AG10803 (cell line): ENCODE measurements at regions not wholly inside any gene's neighbourhood (a gene's known extent, or its start where the extent isn't known, plus 50 kb on each side); places are given as distances from the start of the nearest gene placed in this dataset.
"Not testable (repeated sequence)": the region's sequence is repeated elsewhere in the genome, so short reads cannot be mapped to it uniquely, and the experiment has no call there.

Experiments
- DNase-seq: peaks from one replicate; pipeline ENCODE4 v3.0.0; 2010; ENCODE audit warnings: low read depth
- H3K4me3 ChIP-seq: 2 replicates; pipeline ENCODE4 v1.5.1; 2011; ENCODE audit warnings: mild to moderate bottlenecking, low read length, control low read depth
- TF ChIP-seq, protein P1 (sequence below): conservative IDR thresholded peaks from 2 replicates; pipeline ENCODE4 v1.5.1; 2011; ENCODE audit warnings: mild to moderate bottlenecking, low read length, control low read depth, inconsistent platforms

GRCh38 chr16:16593156-16593863, 214.4 kb downstream of the NPIPA7 start:
- TF ChIP-seq, protein P1, sequence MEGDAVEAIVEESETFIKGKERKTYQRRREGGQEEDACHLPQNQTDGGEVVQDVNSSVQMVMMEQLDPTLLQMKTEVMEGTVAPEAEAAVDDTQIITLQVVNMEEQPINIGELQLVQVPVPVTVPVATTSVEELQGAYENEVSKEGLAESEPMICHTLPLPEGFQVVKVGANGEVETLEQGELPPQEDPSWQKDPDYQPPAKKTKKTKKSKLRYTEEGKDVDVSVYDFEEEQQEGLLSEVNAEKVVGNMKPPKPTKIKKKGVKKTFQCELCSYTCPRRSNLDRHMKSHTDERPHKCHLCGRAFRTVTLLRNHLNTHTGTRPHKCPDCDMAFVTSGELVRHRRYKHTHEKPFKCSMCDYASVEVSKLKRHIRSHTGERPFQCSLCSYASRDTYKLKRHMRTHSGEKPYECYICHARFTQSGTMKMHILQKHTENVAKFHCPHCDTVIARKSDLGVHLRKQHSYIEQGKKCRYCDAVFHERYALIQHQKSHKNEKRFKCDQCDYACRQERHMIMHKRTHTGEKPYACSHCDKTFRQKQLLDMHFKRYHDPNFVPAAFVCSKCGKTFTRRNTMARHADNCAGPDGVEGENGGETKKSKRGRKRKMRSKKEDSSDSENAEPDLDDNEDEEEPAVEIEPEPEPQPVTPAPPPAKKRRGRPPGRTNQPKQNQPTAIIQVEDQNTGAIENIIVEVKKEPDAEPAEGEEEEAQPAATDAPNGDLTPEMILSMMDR: peak; percentile 51
- not testable (repeated sequence) for H3K4me3 ChIP-seq
- DNase-seq: peak; percentile 2

DNA sequence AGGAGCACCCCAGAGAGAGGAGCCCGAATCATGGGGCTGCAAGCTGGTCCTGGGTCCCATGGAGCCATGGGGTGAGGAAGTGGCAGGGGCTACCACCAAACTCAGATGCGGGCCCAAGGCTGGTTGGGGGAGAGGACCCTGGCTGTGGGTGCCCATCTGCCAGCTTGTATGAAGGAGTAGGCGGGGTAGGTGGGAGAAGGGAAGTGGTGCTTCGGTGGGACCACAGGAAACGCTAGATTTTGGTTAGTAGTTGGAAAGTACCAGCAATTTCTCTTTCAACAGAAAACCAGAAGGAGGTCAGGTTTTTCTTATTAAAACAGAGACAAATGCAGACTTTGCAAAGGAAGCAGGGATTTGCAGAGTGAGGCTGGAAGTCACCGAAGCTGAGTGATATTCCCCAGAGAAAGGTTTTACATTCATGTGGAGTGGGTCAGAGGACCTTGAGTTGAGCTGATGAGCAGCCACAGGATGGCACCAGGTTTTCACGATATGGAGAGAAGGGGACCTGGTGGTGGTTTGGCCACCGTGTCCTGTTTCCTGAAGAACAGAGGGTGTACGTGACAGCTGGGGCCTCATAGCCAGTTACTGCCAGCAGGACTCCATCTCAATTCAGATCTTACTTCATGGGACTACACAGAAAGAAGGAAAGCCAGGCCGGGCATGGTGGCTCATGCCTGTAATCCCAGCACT, 216.2 kb downstream of the NPIPA7 start:
- not testable (repeated sequence) for DNase-seq

DNA sequence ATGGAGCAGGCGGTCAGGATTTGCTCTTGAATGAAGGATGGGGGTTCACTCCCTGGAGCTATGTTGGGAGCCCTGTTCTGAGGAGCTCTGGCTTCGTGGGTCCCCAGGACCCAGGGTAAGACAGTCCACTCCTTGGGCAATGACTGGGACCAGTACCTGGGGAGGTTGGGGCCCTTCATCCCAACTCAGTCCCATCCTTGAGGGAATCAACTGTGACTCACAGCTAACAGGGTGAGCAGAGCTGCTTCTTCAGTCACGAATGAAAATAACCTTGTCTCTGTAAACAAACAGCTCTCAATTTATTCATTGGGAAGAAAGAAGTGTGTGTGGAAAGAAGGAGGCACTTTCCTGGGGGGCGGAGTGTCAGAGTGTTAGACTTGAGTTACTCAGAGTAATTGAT, 222.3 kb downstream of the NPIPA7 start:
- not testable (repeated sequence) for DNase-seq

More for the DNA sequence above, 216.2 kb downstream of the NPIPA7 start:
- H3K4me3 ChIP-seq: not testable (repeated sequence)

GRCh38 chr16:16607401-16608082, 228.6 kb downstream of the NPIPA7 start:
- not testable (repeated sequence) for DNase-seq, H3K4me3 ChIP-seq

More for the DNA sequence above, 222.3 kb downstream of the NPIPA7 start:
- not testable (repeated sequence) for H3K4me3 ChIP-seq

DNA sequence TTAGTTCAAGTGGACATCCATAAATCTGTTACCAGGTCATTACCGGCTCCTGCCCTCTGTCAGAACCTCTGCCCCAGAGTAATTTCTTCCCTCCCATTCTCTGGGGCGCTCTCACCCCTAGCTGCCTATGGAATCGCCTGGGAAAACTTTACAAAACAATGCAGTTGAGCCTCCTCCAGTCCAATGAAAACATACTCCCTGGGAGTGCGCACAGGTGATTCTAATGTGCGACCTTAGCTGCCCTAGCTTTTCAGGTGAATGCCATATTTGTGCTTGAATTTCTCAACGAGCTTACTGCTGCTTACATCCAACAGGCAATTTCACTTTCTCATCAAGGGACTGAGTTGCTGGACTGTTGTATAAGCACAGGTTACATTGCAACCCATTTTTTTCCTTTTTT, 230.7 kb downstream of the NPIPA7 start:
- not testable (repeated sequence) for H3K4me3 ChIP-seq, DNase-seq

GRCh38 chr16:16610389-16610967, 231.5 kb downstream of the NPIPA7 start:
- not testable (repeated sequence) for H3K4me3 ChIP-seq, DNase-seq

DNA sequence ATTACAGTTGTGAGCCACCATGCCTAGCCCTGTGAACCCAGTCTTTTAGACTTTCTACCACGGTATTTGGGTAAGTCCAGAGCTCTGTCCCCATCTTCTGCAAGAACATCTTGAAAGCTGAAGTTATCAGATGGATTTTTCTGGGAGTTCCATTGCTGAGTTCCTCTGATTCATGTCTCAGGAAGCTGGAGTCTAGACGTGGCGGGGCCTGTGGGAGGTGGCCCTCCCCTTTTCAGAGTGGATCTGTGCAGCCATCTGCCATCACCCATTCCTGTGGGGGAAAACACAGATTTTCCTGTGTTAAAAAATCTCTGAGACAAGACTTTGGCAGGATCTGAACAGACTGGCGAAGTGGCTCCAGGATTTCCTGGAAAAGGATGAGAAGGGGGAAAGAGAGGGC, 234.3 kb downstream of the NPIPA7 start:
- not testable (repeated sequence) for DNase-seq, H3K4me3 ChIP-seq

- not testable (repeated sequence) for DNase-seq, H3K4me3 ChIP-seq
Measured at GRCh38 chr16:16614484-16614883, 235.5 kb downstream of the NPIPA7 start.

DNA sequence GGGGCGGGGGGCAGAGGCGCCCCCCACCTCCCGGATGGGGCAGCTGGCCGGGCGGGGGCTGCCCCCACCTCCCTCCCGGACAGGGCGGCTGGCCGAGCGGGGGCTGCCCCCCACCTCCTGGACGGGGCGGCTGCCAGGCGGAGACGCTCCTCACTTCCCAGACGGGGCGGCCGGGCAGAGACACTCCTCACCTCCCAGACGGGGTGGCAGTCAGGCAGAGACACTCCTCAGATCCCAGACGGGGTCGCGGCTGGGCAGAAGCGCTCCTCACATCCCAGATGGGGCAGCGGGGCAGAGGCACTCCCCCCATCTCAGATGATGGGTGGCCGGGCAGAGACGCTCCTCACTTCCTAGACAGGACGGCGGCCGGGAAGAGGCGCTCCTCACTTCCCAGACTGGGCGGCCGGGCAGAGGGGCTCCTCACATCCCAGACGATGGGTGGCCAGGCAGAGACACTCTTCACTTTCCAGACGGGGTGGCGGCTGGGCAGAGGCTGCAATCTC, 240.1 kb downstream of the NPIPA7 start:
- DNase-seq, H3K4me3 ChIP-seq: not testable (repeated sequence)

DNA sequence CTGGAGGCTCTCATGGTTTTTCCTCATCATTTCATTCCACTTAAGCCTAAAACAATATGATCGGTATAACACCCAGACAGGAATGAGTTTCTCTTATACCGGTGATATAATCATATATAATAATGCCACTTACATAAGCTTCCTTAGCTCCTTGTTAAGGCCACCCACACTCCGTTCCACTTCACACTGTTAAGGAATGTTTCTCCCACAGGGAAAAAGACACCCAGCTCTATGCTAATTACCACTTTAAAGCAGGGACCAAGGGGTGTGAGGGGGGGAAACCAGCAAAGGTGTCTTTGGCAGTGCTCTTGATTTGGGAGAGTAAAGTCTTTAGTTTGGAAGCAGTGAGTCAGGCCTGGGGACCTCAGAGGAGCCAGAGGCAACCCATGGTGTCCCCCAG, 245.4 kb downstream of the NPIPA7 start:
- DNase-seq, H3K4me3 ChIP-seq: not testable (repeated sequence)

DNA sequence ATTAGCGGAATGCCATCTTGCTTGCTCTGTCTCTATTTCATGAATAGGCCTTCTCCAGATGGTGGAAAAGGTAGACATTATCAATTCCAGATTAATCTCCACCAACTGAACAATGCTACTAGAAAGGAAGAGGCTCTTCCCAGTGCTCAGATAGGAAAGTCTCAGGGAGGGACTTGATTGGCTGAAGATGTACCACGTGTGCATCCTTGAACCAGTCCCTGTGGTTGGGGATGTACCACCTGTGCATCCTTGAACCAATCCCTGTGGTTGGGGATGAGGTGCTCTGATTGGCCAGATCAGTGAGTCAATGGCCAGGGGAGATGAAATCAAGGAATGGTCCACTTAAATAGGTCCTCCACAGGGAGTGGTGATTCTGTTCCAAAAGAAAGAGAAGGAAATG, 246.2 kb downstream of the NPIPA7 start:
- DNase-seq, H3K4me3 ChIP-seq: not testable (repeated sequence)

- not testable (repeated sequence) for DNase-seq, H3K4me3 ChIP-seq
Measured at GRCh38 chr16:16627865-16628264, 248.9 kb downstream of the NPIPA7 start.

DNA sequence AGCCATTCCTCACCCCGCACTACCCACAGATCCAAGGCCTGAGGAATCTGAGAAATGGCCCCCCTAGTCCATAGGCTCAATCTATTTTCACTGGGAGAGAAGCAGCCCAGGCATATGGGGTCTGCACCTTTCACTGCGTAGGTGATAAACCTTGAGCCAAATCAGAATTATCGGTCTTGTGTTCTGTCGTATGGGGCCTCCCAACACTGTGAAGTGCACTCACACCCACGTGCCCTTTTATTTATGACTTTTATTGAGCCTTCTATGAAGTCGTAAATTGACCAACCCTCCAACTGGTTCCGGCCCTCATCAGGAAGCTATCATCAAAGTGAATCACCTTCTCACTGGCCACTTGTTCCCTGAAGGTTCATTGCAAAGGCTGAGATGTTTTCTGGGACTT, 259.3 kb downstream of the NPIPA7 start:
- H3K4me3 ChIP-seq, DNase-seq: not testable (repeated sequence)

GRCh38 chr16:16638714-16639113, 259.8 kb downstream of the NPIPA7 start:
- not testable (repeated sequence) for DNase-seq, H3K4me3 ChIP-seq

GRCh38 chr16:16643828-16644227, 264.9 kb downstream of the NPIPA7 start:
- not testable (repeated sequence) for H3K4me3 ChIP-seq, DNase-seq

- H3K4me3 ChIP-seq, DNase-seq: not testable (repeated sequence)
Measured at GRCh38 chr16:16648002-16648401, 269.1 kb downstream of the NPIPA7 start.

DNA sequence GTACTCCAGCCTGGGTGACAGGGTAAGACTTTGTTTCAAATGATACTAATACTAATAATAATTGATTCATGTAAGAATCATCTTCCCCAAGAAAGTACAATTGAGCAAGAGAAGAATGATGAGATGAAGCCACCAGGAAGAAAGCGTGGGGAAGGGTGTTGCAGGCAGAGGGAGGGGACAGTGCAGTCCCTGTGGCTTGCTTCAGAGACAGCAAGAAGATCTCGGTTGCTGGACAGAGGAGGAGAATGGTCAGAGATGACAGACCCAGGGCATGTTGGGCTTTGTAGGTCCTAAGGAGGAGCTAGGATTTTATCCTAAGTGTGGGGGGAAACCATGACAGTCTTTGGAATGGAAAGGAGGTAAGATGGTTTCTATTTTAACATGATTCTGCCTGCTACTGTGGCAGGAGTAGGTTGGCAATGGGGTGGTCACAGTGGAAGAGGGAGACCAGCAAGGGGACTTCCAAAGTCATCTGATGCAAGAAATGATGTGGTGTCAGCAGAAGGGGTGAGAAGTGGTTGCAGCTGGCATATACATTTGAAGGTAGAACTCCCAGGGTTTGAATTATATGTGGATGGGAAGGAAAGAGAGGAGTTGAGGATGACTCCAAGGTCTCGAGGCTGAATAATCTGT, 293.4 kb downstream of the NPIPA7 start:
- DNase-seq, H3K4me3 ChIP-seq: not testable (repeated sequence)

GRCh38 chr16:16674820-16675219, 295.9 kb downstream of the NPIPA7 start:
- DNase-seq, H3K4me3 ChIP-seq: not testable (repeated sequence)
